H9 (cell line): ENCODE measurements at regions not wholly inside any gene's neighbourhood (a gene's known extent, or its start where the extent isn't known, plus 50 kb on each side); places are given as distances from the start of the nearest gene placed in this dataset.

ENCODE experiments used
- DNase-seq: peaks from one replicate; pipeline ENCODE4 v3.0.0-alpha.2; 2017
- H2AFZ ChIP-seq: one replicate; pipeline ENCODE4 v1.6.1; 2013; ENCODE audit warnings: mild to moderate bottlenecking, low read length, control low read depth, moderate library complexity
- H2AK5ac ChIP-seq: 2 replicates; pipeline ENCODE4 v1.6.1; 2013; ENCODE audit warnings: low read length, control low read depth, mixed read lengths; ENCODE audit not compliant: insufficient read length
- H2BK120ac ChIP-seq: one replicate; pipeline ENCODE4 v1.6.1; 2013; ENCODE audit warnings: low read depth, mild to moderate bottlenecking, low read length, control low read depth, inconsistent platforms; ENCODE audit not compliant: poor library complexity, severe bottlenecking
- H2BK12ac ChIP-seq: 2 replicates; pipeline ENCODE4 v1.6.1; 2013; ENCODE audit warnings: low read length, control low read depth, mixed read lengths, low read depth; ENCODE audit not compliant: insufficient read length
- H2BK15ac ChIP-seq: 2 replicates; pipeline ENCODE4 v1.6.1; 2013; ENCODE audit warnings: low read depth, low read length, control low read depth
- H2BK20ac ChIP-seq: one replicate; pipeline ENCODE4 v1.6.1; 2013; ENCODE audit warnings: low read depth, mild to moderate bottlenecking, low read length, control low read depth, inconsistent platforms; ENCODE audit not compliant: poor library complexity, severe bottlenecking
- H2BK5ac ChIP-seq: 2 replicates; pipeline ENCODE4 v1.6.1; 2013; ENCODE audit warnings: low read length, control low read depth, mixed read lengths; ENCODE audit not compliant: insufficient read length
- H3K14ac ChIP-seq: 2 replicates; pipeline ENCODE4 v1.6.1; 2013; ENCODE audit warnings: low read length, control low read depth; ENCODE audit not compliant: insufficient read depth
- H3K18ac ChIP-seq: 2 replicates; pipeline ENCODE4 v1.6.1; 2013; ENCODE audit warnings: low read depth, mild to moderate bottlenecking, mixed read lengths, low read length, control low read depth; ENCODE audit not compliant: insufficient read length
- H3K23ac ChIP-seq: 2 replicates; pipeline ENCODE4 v1.6.1; 2013; ENCODE audit warnings: low read length, control low read depth, mixed read lengths, low read depth; ENCODE audit not compliant: insufficient read length
- H3K23me2 ChIP-seq: 2 replicates; pipeline ENCODE4 v1.6.1; 2013; ENCODE audit warnings: low read depth, mild to moderate bottlenecking, mixed read lengths, low read length, control low read depth; ENCODE audit not compliant: insufficient read length, poor library complexity, severe bottlenecking
- H3K27ac ChIP-seq: 2 replicates; pipeline ENCODE4 v1.5.1; 2013; ENCODE audit warnings: low read length, control low read depth, mixed read lengths, low read depth; ENCODE audit not compliant: insufficient read length
- H3K27me3 ChIP-seq: 2 replicates; pipeline ENCODE4 v1.6.1; 2013; ENCODE audit warnings: low read length, control low read depth, inconsistent platforms; ENCODE audit not compliant: insufficient read depth
- H3K4ac ChIP-seq: 2 replicates; pipeline ENCODE4 v1.6.1; 2013; ENCODE audit warnings: low read depth, mild to moderate bottlenecking, control low read depth, inconsistent platforms, low read length, moderate library complexity
- H3K4me1 ChIP-seq: 2 replicates; pipeline ENCODE4 v1.6.1; 2013; ENCODE audit warnings: low read length, control low read depth, inconsistent platforms; ENCODE audit not compliant: insufficient read depth
- H3K4me2 ChIP-seq: 2 replicates; pipeline ENCODE4 v1.6.1; 2013; ENCODE audit warnings: low read length, control low read depth, mixed read lengths; ENCODE audit not compliant: insufficient read length, insufficient read depth
- H3K56ac ChIP-seq: 2 replicates; pipeline ENCODE4 v1.6.1; 2013; ENCODE audit warnings: low read depth, mild to moderate bottlenecking, mixed read lengths, low read length, control low read depth; ENCODE audit not compliant: insufficient read length
- H3K79me1 ChIP-seq: 2 replicates; pipeline ENCODE4 v1.6.1; 2013; ENCODE audit warnings: low read depth, mild to moderate bottlenecking, moderate library complexity, low read length, control low read depth, inconsistent platforms; ENCODE audit not compliant: insufficient read depth, poor library complexity, severe bottlenecking
- H3K79me2 ChIP-seq: 2 replicates; pipeline ENCODE4 v1.6.1; 2013; ENCODE audit warnings: low read length, control low read depth, inconsistent platforms; ENCODE audit not compliant: insufficient read depth
- H3K9ac ChIP-seq: 2 replicates; pipeline ENCODE4 v1.6.1; 2013; ENCODE audit warnings: low read length, control low read depth, mixed read lengths; ENCODE audit not compliant: insufficient read length; ENCODE audit errors: extremely low read depth
- H3K9me3 ChIP-seq: one replicate; pipeline ENCODE4 v1.6.1; 2013; ENCODE audit warnings: low read depth, low read length, inconsistent platforms; ENCODE audit not compliant: control insufficient read depth
- H3T11ph ChIP-seq: one replicate; pipeline ENCODE4 v1.6.1; 2013; ENCODE audit warnings: mild to moderate bottlenecking, low read length, control low read depth, inconsistent platforms
- H4K20me1 ChIP-seq: one replicate; pipeline ENCODE4 v1.6.1; 2013; ENCODE audit not compliant: control insufficient read depth, insufficient read length, insufficient read depth
- H4K5ac ChIP-seq: 2 replicates; pipeline ENCODE4 v1.6.1; 2013; ENCODE audit warnings: low read depth, mild to moderate bottlenecking, mixed read lengths, low read length, control low read depth; ENCODE audit not compliant: insufficient read length
- H4K8ac ChIP-seq: replicated peaks from 2 replicates; pipeline ENCODE4 v1.6.1; 2013; ENCODE audit warnings: low read length, control low read depth, mixed read lengths, low read depth; ENCODE audit not compliant: insufficient read length
- H4K91ac ChIP-seq: 2 replicates; pipeline ENCODE4 v1.6.1; 2013; ENCODE audit warnings: low read depth, mild to moderate bottlenecking, moderate library complexity, mixed read lengths, low read length, control low read depth; ENCODE audit not compliant: insufficient read length
- H3K27ac Mint-ChIP-seq, 3 experiments: 2 replicates in 2 of 3; 3 replicates in 1 of 3; pipeline ENCODE4 v1.8.0; 2020 to 2021; ENCODE audit warnings: mixed read lengths in 3 of 3, mild to moderate bottlenecking in 1 of 3, moderate library complexity in 1 of 3
- H3K27me3 Mint-ChIP-seq: 2 replicates; pipeline ENCODE4 v1.8.0; 2021; ENCODE audit warnings: low read depth, mild to moderate bottlenecking, moderate library complexity, mixed read lengths
- H3K36me3 Mint-ChIP-seq, 3 experiments: 2 replicates in 2 of 3; 3 replicates in 1 of 3; pipeline ENCODE4 v1.8.0; 2020 to 2021; ENCODE audit warnings: low read depth in 3 of 3, mixed read lengths in 3 of 3; ENCODE audit not compliant: insufficient read depth in 1 of 3
- H3K4me1 Mint-ChIP-seq, 2 experiments: 2 replicates each; pipeline ENCODE4 v1.8.0; 2020; ENCODE audit warnings: mixed read lengths in 2 of 2
- H3K4me3 Mint-ChIP-seq, 2 experiments: 2 replicates in 1 of 2; 3 replicates in 1 of 2; pipeline ENCODE4 v1.8.0; 2020 to 2021; ENCODE audit warnings: mild to moderate bottlenecking in 2 of 2, mixed read lengths in 2 of 2, moderate library complexity in 1 of 2
- H3K9me3 Mint-ChIP-seq, 2 experiments: 2 replicates in 1 of 2; 3 replicates in 1 of 2; pipeline ENCODE4 v1.8.0; 2020; ENCODE audit warnings: mild to moderate bottlenecking in 2 of 2, mixed read lengths in 2 of 2, moderate library complexity in 1 of 2
- WGBS: extraction: QIAGEN DNeasy Blood & Tissue Kit; methylation state at CpG from one replicate; pipeline ENCODE4 v1.1.7; 2013; ENCODE audit warnings: missing lambda C conversion rate, low lambda C conversion rate, mixed read lengths; ENCODE audit not compliant: insufficient read length; ENCODE audit errors: extremely low coverage; 5-methylcytosine and 5-hydroxymethylcytosine counted together
- TF ChIP-seq, protein P1 (sequence below): fragments of 200-600 bp; sonication (generic); conservative IDR thresholded peaks from 3 replicates; pipeline ENCODE4 v1.8.0; 2021; ENCODE audit warnings: antibody characterized with exemption, mild to moderate bottlenecking

DNA sequence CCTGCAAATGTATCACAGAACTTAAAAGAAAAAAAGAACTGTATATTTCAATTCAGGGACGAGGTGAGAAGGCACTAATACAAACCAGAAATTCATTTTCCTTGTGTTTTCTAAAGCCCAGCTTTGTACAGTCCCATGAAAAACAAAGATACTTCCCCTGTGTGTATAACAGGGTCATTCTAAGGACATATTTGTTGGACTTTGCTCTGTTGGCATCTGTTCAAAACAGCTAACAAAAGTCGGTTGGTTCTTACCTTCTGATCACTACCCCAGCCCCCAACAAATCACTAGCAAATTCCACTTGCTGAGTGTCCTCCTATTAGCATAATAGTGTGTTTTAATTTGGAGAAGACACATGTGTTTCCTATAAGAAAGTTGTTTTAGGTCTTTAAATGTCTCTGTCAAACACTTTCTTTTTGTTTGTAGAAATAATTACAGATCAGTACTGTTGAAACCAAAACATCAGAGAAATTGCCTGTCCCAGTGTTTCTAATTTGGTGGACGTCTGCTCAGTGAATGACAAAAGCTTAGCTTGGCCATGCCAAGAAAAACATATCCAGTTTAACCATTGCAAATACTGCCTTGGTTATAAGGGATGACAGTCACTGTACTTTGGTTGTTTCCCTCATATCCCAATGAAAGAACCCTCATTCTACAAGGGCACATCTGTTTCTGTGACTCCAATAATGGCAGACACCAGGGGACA is 480.5 kb downstream of the EBF1 start:
- H3K9me3 ChIP-seq: no peaks in the 10 kb centered on the region
- no peak overlapping the region for H2AFZ ChIP-seq
- H3K27me3 Mint-ChIP-seq: no peaks in the 10 kb centered on the region
- no peak overlapping the region for H2BK12ac ChIP-seq
- H3K9me3 Mint-ChIP-seq: no peaks in the 10 kb centered on the region
- H3K4me1 ChIP-seq: no peaks in the 10 kb centered on the region
- no CpG with 5 or more reads among the region's 3 CpGs for WGBS
- H3T11ph ChIP-seq: no peak overlapping the region
- H3K79me1 ChIP-seq: no peaks in the 10 kb centered on the region
- no peaks in the 10 kb centered on the region for H3K23me2 ChIP-seq
- H3K4me2 ChIP-seq: no peak overlapping the region
- no peaks in the 10 kb centered on the region for H3K27me3 ChIP-seq
- H3K27ac Mint-ChIP-seq: no peak overlapping the region
- no peak overlapping the region for H3K14ac ChIP-seq
- DNase-seq: no peak
- H3K9ac ChIP-seq: no peak overlapping the region
- H2BK5ac ChIP-seq: no peak overlapping the region
- no peak overlapping the region for H3K23ac ChIP-seq
- no peak overlapping the region for H3K4ac ChIP-seq
- no peak overlapping the region for H3K27ac ChIP-seq
- H2AK5ac ChIP-seq: no peak overlapping the region
- H3K4me1 Mint-ChIP-seq: no peaks in the 10 kb centered on the region
- no peak overlapping the region for H3K56ac ChIP-seq
- no peak overlapping the region for H2BK20ac ChIP-seq
- no peak overlapping the region for H3K18ac ChIP-seq
- no peaks in the 10 kb centered on the region for H4K20me1 ChIP-seq
- H3K4me3 Mint-ChIP-seq: no peak overlapping the region
- no peak overlapping the region for H2BK120ac ChIP-seq
- no peak overlapping the region for H4K8ac ChIP-seq
- no peak overlapping the region for H4K5ac ChIP-seq
- TF ChIP-seq, protein P1, sequence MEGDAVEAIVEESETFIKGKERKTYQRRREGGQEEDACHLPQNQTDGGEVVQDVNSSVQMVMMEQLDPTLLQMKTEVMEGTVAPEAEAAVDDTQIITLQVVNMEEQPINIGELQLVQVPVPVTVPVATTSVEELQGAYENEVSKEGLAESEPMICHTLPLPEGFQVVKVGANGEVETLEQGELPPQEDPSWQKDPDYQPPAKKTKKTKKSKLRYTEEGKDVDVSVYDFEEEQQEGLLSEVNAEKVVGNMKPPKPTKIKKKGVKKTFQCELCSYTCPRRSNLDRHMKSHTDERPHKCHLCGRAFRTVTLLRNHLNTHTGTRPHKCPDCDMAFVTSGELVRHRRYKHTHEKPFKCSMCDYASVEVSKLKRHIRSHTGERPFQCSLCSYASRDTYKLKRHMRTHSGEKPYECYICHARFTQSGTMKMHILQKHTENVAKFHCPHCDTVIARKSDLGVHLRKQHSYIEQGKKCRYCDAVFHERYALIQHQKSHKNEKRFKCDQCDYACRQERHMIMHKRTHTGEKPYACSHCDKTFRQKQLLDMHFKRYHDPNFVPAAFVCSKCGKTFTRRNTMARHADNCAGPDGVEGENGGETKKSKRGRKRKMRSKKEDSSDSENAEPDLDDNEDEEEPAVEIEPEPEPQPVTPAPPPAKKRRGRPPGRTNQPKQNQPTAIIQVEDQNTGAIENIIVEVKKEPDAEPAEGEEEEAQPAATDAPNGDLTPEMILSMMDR: no peak
- no peak overlapping the region for H4K91ac ChIP-seq
- no peak overlapping the region for H2BK15ac ChIP-seq
- no peaks in the 10 kb centered on the region for H3K79me2 ChIP-seq
- H3K36me3 Mint-ChIP-seq: no peaks in the 10 kb centered on the region
